Left lung (tissue), 4 donors: ENCODE measurements at regions not wholly inside any gene's neighbourhood (a gene's known extent, or its start where the extent isn't known, plus 50 kb on each side); places are given as distances from the start of the nearest gene placed in this dataset.

Source experiments
- ATAC-seq: fragments of 200-7000 bp; cut with Tn5 transposase; one replicate; pipeline ENCODE4 v1.9.1; 2020; ENCODE audit warnings: moderate library complexity
- DNase-seq, 4 donors: peaks; one replicate each; pipeline ENCODE4 v3.0.0-alpha.2; 2013 to 2020
- H3K27ac ChIP-seq, 2 donors: fragments of 200-600 bp; sonication (generic) in 1 of 2; one replicate each; pipeline versions ENCODE4 v1.5.0 to v1.8.0; 2020 to 2021
- H3K27me3 ChIP-seq, 2 donors: fragments of 200-600 bp; sonication (generic) in 1 of 2; one replicate each; pipeline versions ENCODE4 v1.5.0 to v1.8.0; 2020 to 2021
- H3K36me3 ChIP-seq, 2 donors: fragments of 200-600 bp; sonication (generic) in 1 of 2; one replicate each; pipeline versions ENCODE4 v1.5.0 to v1.8.0; 2020 to 2021
- H3K4me1 ChIP-seq, 2 donors: fragments of 200-600 bp; one replicate each; pipeline ENCODE4 v1.8.0; 2021
- H3K4me3 ChIP-seq, 2 donors: fragments of 200-600 bp; sonication (generic) in 1 of 2; one replicate each; pipeline versions ENCODE4 v1.5.0 to v1.8.0; 2020 to 2021; ENCODE audit warnings: mild to moderate bottlenecking in 1 of 2
- H3K9me3 ChIP-seq, 2 donors: fragments of 200-600 bp; sonication (generic) in 1 of 2; one replicate each; pipeline versions ENCODE4 v1.5.0 to v1.8.0; 2020 to 2021
- intact Hi-C, 2 donors: fragments of 100-400 bp; cut with DNase I; formaldehyde crosslinking; loops; one replicate each; pipeline versions ENCODE4 v1.11.2 to v1.14.2; 2022
- TF ChIP-seq, protein P1 (sequence below), 2 donors: fragments of 200-600 bp; sonication (generic) in 1 of 2; IDR thresholded peaks; one replicate each; pipeline versions ENCODE4 v1.5.0 to v1.8.0; 2021; ENCODE audit warnings: antibody characterized with exemption in 2 of 2
- donor health status: DM: no; HTN: yes; CAD: no.
- donor health status: DM: no; HTN: no; CAD: no.

DNA sequence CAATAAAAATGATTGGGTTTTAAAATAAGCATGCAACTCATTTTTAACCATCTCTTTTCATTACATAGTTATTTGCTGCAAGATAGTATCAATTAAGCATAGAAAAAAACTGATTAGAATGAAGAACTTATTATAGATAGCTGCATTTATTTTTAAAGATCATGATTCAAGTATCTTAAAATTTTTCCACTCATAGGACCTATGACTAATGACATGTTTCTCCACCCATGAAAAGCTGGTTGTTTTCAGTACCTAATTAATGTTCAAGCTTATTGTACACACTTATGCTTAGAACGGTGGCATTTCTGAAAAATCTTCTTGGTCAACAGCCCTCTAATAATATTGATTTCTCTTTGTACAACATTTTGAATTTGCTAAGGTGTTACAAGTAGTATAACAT lies 193.5 kb upstream of the PITX2 start:
- no peak overlapping the region for H3K27ac ChIP-seq
- TF ChIP-seq, protein P1, sequence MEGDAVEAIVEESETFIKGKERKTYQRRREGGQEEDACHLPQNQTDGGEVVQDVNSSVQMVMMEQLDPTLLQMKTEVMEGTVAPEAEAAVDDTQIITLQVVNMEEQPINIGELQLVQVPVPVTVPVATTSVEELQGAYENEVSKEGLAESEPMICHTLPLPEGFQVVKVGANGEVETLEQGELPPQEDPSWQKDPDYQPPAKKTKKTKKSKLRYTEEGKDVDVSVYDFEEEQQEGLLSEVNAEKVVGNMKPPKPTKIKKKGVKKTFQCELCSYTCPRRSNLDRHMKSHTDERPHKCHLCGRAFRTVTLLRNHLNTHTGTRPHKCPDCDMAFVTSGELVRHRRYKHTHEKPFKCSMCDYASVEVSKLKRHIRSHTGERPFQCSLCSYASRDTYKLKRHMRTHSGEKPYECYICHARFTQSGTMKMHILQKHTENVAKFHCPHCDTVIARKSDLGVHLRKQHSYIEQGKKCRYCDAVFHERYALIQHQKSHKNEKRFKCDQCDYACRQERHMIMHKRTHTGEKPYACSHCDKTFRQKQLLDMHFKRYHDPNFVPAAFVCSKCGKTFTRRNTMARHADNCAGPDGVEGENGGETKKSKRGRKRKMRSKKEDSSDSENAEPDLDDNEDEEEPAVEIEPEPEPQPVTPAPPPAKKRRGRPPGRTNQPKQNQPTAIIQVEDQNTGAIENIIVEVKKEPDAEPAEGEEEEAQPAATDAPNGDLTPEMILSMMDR (IDR thresholded peaks at IDR 0.05) = no peak
- H3K27me3 ChIP-seq = no peaks in the 10 kb centered on the region
- no peak for ATAC-seq
- intact Hi-C loops = no loop called here
- H3K4me1 ChIP-seq = no peaks in the 10 kb centered on the region
- DNase-seq = no peak
- no peak overlapping the region for H3K4me3 ChIP-seq
- H3K36me3 ChIP-seq = no peaks in the 10 kb centered on the region
- H3K9me3 ChIP-seq = no peaks in the 10 kb centered on the region

DNA sequence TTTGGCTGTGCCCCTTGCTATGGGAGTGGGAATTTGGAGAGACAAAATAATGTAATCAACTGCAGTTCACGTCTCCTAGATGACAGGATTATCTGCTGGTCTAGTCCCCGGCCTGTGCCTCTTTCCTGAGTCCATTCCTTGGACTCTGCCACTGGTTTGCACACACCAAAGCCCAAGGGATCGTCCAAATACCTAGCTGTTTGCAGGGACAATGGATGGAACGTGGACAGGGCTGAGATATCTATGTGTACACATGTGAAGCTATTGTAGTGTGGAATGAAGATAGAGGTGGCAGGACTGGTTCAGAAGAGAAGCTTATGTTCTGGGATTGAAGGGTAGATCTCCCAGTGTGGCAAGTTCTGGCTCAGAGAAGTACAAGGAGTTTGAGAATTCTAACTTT lies 198.3 kb upstream of the PITX2 start:
- Histone ChIP-seq H3K27ac (no peak overlapping the region), H3K9me3 (no peaks in the 10 kb centered on the region), H3K36me3 (no peaks in the 10 kb centered on the region), H3K27me3 (no peaks in the 10 kb centered on the region), H3K4me1 (no peaks in the 10 kb centered on the region), H3K4me3 (no peak overlapping the region)
- TF ChIP-seq, protein P1 (IDR thresholded peaks at IDR 0.05) = no peak
- intact Hi-C loops = no loop called here
- no peak for ATAC-seq
- no peak for DNase-seq

GRCh38 chr4:110823251-110823650 lies 200.4 kb upstream of the PITX2 start:
- Histone ChIP-seq H3K27me3 (no peaks in the 10 kb centered on the region), H3K36me3 (no peaks in the 10 kb centered on the region), H3K9me3 (no peaks in the 10 kb centered on the region), H3K4me3 (no peak overlapping the region), H3K4me1 (no peaks in the 10 kb centered on the region), H3K27ac (no peak overlapping the region)
- intact Hi-C loops = no loop called here
- DNase-seq (no peak), ATAC-seq (no peak)
- TF ChIP-seq, protein P1 (IDR thresholded peaks at IDR 0.05) = no peak

- ATAC-seq (no peak), DNase-seq (no peak)
- Histone ChIP-seq H3K27ac (no peak overlapping the region), H3K4me3 (no peak overlapping the region), H3K36me3 (no peaks in the 10 kb centered on the region), H3K27me3 (no peaks in the 10 kb centered on the region), H3K4me1 (no peaks in the 10 kb centered on the region), H3K9me3 (peaks cover 0 to 2% of the 10 kb centered on the region in 2 donors)
- intact Hi-C loops = no loop called here
- TF ChIP-seq, protein P1 (IDR thresholded peaks at IDR 0.05) = no peak
Measured at GRCh38 chr4:110824344-110824743, 201.5 kb upstream of the PITX2 start.

GRCh38 chr4:110826656-110827055 lies 203.8 kb upstream of the PITX2 start:
- H3K4me3 ChIP-seq = no peak overlapping the region
- H3K27me3 ChIP-seq = no peaks in the 10 kb centered on the region
- ATAC-seq (no peak), DNase-seq (no peak)
- TF ChIP-seq, protein P1 (IDR thresholded peaks at IDR 0.05) = no peak
- no peaks in the 10 kb centered on the region for H3K36me3 ChIP-seq
- no peak overlapping the region for H3K27ac ChIP-seq
- H3K4me1 ChIP-seq = no peaks in the 10 kb centered on the region
- H3K9me3 ChIP-seq = peaks cover 0 to 2% of the 10 kb centered on the region in 2 donors
- intact Hi-C loops = no loop called here
